Putamen (tissue), 1 donor: ENCODE measurements at regions not wholly inside any gene's neighbourhood (a gene's known extent, or its start where the extent isn't known, plus 50 kb on each side); places are given as distances from the start of the nearest gene placed in this dataset.
"Not testable (repeated sequence)": the region's sequence is repeated elsewhere in the genome, so short reads cannot be mapped to it uniquely, and the experiment has no call there.

ENCODE experiments used
- DNase-seq: peaks from one replicate; pipeline ENCODE4 v3.0.0-alpha.2; 2016; ENCODE audit warnings: low spot score

- DNase-seq: no peak
These were observed 118.1 kb downstream of the EBLN2 start for GRCh38 chr3:73179601-73180000.

DNA sequence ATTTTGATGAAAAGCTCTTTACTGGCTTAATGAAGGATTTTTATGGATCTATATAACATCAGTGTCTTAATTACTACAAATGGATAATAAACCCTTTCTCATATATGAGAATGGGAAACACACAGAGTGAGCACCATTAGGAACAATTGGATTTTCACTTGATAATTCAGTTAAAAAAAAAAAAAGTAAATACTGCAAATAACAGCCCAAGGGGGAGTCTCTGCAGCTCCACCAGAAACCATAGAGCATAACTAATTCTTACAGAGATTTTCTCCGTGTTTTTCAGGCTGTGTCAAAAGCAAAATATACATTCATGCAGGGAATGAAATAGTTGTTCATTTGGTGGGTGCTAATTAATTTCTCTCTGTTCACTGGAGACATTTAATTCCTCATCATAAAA is 125.3 kb downstream of the EBLN2 start:
- no peak for DNase-seq

GRCh38 chr3:73187328-73187727 is 125.9 kb downstream of the EBLN2 start:
- DNase-seq: no peak

GRCh38 chr3:73188707-73189106 is 127.2 kb downstream of the EBLN2 start:
- no peak for DNase-seq

- DNase-seq: no peak
These were observed 130.7 kb downstream of the EBLN2 start for GRCh38 chr3:73192036-73192738.

GRCh38 chr3:73193943-73194342 is 132.5 kb downstream of the EBLN2 start:
- not testable (repeated sequence) for DNase-seq

- no peak for DNase-seq
These were observed 135.7 kb downstream of the EBLN2 start for GRCh38 chr3:73197187-73197586.

DNA sequence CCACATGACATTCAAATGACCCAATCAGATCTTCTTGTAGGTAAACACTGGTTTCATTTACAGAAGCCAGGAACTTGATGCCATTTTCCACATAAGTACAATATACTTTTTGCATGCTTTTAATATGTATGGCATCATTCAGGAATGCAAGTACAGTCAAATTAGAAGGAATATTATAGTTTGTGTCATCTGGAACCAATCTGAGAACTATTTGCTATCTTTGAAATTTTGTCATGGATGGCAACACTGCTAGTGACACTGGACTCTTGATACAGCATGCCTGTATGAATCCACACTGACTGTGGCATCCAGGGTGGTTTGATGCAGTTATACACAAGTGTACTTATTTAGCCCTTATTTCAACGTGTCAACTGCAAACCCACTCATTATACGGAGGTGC is 141.6 kb downstream of the EBLN2 start:
- no peak for DNase-seq

GRCh38 chr3:73203633-73204032 is 142.2 kb downstream of the EBLN2 start:
- DNase-seq: no peak

DNA sequence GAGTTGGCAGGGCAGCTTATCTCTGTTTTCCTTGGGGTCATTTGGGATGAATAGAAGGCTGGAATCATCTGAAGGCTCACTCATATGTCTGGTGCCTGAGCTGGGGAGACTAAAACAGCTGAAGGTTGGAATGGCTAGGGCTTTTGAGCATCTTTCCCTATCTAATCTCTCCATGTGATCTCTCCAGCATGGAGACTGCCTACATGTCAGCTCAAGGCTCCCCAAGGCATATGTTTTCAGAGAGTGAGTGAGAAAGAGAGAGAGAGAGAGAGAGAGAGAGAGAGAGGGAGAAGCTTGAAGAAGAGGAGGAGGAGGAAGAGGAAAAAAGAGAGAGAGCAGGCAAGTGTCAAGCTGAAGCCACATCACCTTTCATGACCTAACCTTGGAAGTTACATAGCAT is 143.4 kb downstream of the EBLN2 start:
- DNase-seq: no peak

- DNase-seq: no peak
These were observed 144.6 kb downstream of the EBLN2 start for GRCh38 chr3:73206030-73206429.

DNA sequence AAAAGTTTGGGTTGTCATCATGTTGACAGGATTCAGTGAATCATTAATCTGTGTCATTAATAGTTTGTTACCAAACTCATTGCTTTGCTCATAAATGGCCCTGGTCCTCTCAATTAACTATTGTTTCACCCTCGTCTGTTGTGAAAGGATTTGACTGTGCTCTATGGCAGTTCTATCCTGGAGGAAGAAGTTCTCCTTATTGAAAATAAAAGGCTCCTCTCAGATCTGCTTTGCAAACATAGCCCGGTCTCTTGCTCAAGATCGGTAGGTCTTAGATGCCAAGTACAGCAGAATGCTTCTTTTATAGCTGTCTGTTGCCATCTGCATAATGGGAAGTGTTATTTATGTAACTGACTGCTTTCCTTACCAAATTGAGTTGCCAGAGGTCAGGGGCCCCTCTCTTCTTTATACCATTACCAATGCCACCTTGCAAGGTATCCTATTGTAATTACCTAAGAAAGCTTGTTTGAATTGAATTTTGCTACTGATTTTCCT is 146.5 kb downstream of the EBLN2 start:
- DNase-seq: no peak

DNA sequence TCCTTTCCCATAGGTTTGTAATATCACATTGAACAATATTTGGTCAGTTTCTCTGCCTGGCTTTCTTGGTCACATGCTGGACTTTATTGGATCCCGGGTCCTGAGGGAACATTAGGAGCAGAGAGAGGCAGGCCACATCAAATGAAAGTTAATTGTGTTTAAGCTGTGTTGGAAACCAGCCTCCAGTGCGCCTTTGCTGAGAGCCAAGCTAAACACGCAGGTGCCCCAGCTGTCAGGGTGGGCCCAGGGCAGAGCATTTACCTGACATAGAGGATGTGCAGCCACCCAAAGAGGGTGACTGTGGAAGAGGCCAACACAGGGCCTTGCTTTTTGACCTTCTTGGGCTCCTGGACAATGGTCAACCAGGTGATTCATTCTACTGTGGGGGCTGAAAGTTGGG is 149.3 kb downstream of the EBLN2 start:
- no peak for DNase-seq

DNA sequence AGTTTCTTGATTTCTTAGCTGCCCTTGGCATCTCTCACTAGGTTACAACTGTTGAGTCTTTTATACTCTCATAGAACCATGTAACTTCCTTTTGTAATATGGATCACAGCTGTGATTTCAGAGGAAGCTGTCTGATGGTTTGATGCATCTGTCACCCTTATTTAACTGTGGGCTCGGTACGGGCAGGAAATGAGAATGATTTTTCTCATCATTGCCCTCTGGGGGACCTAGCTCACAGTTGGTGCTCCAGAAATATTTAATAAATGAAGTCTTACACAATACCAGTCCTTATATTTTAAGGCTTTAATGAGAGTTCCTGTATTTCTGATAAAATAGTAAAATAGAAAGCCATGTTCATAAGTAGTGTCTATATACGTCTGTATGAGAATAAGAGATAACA is 151.2 kb downstream of the EBLN2 start:
- no peak for DNase-seq

DNA sequence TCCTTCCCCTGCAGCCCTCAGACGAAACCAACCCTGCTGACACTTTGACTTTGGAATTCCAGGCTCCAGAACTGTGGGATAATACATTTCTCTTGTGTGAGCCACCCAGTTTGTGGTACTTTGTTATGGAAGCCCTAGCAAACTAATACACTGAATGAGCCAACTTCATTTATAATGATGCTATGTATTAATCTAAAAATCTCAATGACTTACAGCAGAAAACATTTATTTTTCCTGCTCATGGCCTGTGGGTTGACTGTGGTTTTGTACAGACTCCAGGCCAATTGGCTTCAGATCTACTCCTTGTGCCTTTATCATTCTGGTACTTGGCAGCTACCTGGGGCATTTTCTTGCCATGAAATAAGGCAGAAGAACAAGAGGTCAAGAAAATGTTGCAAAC is 152.4 kb downstream of the EBLN2 start:
- no peak for DNase-seq

DNA sequence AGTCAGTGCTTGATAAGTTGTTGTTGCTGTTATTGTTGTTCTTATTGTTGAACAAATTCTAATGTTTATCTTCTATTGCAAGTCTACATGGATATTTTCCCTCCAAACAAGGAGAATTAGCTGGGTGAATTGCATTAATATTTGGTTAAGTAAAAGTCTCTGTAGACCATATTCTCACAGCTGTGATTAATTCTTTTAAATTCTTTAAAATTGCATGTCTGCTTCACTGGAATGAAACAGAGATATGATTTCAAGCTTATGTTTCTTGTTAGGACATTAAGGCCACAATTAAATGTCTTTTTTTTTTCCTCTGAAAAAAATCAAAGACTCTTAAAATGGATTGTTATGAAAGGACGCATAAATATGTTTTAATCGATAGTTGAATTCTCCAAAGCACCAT is 153.4 kb downstream of the EBLN2 start:
- DNase-seq: no peak

DNA sequence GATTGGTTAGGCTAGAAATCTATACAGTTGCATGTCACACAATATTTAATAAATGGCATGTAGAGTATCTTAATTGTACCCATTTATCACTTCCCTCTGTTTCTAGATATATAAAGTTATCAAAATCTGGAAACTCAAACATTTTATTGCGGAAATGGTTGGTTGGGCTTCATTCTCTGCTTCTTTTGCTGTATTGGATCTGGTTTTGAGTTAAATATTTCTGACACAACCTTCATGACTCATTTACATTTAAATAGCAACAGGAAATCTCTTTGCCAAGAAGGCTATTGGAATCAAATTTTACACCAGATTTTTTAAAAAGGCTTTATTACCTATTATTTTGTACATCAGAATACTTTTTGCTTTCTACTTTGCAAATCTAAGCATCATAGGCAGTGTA is 153.8 kb downstream of the EBLN2 start:
- DNase-seq: no peak

DNA sequence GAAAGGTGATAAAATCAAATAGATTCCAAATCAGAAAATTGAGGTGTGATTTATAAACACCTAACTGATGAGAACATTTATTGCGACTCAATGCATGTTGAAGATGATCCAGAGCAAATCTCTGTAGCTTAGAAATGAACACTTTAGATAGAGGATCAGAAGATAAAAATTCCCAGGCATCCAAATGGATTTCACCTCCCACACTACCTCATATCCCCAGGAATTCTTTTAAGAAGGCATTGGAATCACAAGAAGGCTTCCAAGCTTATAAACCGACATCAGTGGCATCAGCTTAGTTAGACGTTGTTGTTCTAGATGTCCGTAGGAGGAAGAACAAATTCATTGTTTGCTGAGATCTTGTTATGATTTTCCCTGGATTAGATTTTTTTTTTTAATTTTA is 154.4 kb downstream of the EBLN2 start:
- no peak for DNase-seq

GRCh38 chr3:73216310-73216709 is 154.9 kb downstream of the EBLN2 start:
- DNase-seq: no peak

GRCh38 chr3:73222126-73222525 is 160.7 kb downstream of the EBLN2 start:
- no peak for DNase-seq

DNA sequence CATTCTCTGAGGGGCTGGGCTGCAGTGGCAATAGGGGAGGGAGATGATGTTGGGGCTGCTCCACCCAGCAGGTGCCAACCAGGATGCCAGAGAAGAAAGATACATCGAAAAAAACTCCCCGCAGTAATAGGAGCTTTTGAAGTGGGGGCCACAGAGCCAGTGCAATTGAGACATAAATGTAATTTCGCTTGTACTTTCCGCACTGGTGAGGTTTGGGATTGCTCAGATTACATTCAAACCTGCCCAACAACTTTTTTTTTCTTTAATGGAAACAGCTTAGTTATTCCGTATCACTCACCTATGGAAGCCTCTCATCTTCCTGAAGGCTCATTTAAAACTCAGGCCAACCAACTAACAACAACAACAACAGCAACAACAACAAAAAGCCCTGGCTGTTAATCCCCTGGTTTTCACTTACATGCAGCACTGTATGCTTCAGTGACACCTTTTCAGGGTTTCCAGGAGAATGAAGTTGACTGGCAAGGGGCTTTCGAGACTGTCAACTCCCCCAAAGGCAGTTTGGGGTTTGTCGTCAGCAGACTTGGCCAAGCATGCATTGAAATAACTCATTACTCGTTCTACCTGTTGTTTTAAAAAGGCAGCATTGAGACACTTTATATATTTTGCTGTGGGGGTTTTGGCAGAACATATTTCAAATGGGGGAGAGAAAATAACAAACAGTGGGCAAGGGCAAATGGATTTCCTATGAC is 163.8 kb downstream of the EBLN2 start:
- DNase-seq: no peak

GRCh38 chr3:73225991-73226390 is 164.5 kb downstream of the EBLN2 start:
- no peak for DNase-seq

- DNase-seq: no peak
These were observed 166.5 kb downstream of the EBLN2 start for GRCh38 chr3:73228000-73228399.

DNA sequence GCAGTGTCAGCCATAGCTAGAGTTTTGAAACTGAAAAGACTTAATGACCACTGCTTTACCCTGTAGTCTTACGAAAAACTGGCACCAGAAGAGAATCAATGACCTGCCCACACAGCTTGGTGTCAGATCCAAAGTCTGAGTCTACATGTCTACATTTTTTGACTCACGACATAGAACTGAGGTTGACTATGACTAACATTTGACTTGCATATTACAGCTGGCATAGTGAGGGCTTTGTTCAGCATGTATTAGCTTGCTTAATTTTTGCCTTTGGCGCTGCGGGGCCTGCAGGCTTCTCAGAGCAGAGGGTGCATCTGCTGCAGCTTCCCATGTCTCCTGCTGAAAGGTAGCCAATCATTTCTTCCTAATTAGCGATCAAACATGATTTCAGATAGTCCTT is 167.0 kb downstream of the EBLN2 start:
- no peak for DNase-seq
